HG03108 (cell line): ENCODE measurements at regions not wholly inside any gene's neighbourhood (a gene's known extent, or its start where the extent isn't known, plus 50 kb on each side); places are given as distances from the start of the nearest gene placed in this dataset.

Experiments used
- ATAC-seq: cut with Tn5 transposase; IDR thresholded peaks from one replicate; pipeline ENCODE4 v1.9.1; 2021; ENCODE audit warnings: moderate library complexity; ENCODE audit not compliant: unreplicated experiment

DNA sequence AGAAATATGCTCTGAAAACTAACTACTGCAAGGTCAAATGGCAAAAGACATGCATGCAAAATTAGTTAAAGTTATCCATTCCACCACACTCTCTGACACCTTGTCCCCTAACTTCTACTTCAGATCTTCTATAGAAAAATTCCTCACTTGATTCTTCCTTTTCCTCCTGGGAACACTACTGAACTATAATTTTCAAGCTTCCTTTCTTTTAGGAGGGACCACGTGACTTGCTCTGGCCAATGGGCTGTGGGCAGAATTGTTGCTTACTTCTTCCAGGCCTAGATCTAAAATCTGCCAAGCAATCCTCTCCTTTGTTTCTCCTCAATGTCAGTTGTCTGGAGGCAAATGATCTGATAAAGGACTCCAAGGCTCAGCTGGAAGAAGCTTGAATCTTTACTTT lies 441.0 kb downstream of the CDK5RAP2 start:
- ATAC-seq = no peak

- no peak for ATAC-seq
Measured at GRCh38 chr9:120137186-120137840, 442.7 kb downstream of the CDK5RAP2 start.

DNA sequence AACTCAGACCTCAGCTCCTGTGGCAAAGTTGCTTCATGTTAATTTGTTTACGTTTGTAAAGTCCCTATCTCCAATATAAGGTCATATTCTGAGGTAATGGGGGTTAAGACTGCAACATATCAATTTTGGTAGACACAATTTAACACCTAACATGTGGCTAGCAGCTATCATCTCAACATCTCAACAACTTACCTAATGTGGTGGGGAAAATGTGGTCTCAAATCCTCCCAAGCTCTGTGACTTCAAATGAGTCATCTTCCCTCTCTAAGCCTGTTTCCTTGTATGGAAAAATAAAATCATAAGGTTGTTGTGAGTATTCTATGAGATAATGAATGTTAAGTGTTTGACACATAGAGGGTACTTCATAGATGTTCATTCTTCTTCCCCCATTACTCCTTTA lies 443.3 kb downstream of the CDK5RAP2 start:
- ATAC-seq = no peak

DNA sequence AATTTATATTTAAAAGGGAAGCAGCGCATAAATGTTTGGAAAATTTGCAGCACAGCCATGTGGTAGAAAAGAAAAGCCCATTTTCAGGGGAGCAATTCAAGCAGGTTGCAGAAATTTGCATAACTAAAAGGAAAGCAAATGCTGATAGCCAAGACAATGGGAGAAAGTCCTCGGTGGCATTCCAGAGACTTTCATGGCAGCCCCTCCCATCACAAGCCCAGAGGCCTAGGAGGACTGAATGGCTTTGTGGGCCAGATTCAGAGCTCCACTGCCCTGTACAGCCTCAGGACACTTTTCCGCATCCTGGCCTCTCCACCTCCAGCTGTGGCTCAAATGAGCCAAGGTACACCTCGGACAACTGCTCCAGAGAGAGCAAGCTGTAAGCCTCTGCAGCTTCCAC lies 462.9 kb downstream of the CDK5RAP2 start:
- ATAC-seq = no peak

DNA sequence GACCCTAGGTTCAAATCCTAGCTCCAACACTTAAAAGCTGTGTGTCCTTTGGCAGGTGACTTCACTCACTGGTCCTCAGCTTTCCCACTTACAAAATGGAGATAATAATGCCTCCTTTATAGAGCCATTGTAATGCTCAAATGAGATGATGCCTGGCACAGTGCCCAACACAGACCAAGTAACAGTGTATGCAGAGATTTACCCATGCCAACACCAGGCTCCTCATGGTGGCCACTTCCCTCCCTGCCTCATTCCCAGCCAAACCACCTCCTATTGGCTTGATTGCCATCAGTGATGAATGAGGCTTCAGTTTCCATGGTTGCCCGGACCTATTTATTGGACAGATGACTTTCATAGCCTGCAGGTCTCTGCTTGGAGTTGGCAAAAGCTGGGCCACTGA lies 469.4 kb downstream of the CDK5RAP2 start:
- no peak for ATAC-seq

DNA sequence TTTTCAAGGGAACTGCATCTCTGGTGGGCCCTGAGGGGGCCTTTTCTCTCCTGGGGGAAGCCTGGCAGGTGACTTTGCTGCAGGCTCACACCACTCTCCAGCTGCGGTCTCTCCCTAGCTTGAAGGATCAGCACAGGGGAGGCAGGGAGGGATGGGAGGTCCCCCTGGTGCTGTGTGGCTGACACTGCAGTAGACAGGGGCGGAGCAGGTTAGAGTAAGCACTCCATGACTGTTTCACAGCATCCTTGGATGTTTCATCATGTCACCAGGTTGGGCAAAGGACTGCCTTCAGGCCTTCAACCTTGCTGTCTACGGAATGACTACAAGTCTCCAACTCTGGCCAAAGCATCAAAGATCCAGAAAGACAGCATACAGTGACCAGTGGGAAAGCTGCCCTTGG lies 470.7 kb downstream of the CDK5RAP2 start:
- ATAC-seq = no peak

DNA sequence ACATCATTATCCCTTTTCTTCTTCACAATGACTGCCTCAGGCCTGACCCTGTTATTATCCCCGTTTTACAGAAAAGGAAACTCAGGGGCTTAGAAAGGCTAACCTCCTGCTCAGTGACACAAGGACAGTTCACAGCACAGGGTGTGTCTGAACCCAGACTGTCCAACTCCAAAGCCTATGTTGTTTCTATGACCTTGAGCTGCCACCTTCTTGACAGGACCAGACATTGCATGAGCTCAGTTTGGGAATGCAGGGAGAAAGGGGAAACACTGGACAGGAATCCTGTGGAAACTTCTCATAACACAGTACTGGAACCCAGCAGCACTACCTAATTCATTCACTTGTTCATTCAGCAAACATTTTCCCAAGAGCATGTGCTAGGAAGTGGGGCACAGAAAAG lies 472.8 kb downstream of the CDK5RAP2 start:
- no peak for ATAC-seq

- no peak for ATAC-seq
Measured at GRCh38 chr9:120104771-120105170, 475.2 kb downstream of the CDK5RAP2 start.

- no peak for ATAC-seq
Measured at GRCh38 chr9:120100595-120100994, 479.4 kb downstream of the CDK5RAP2 start.

GRCh38 chr9:120099065-120099464 lies 480.9 kb downstream of the CDK5RAP2 start:
- ATAC-seq = no peak

GRCh38 chr9:120098584-120098983 lies 481.4 kb downstream of the CDK5RAP2 start:
- ATAC-seq = no peak

DNA sequence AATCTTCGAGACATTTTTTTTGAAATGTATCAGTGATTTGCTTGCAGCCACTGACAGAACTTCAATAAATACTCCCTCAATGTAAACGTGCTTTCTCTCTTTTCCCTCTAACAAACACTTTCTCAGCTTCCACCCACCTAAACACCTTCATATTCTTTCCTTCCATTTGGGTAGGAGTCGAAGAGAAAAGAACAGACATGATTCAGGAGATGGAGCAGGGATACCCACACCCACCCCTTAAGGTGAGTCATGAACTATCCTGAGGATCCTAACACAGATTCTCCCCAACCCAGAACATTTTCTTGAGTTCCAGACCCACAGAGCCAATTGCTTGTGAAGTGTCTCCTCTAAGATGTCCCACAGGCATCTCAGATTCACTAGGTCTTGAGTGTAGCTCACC lies 488.8 kb downstream of the CDK5RAP2 start:
- no peak for ATAC-seq

- ATAC-seq = no peak
Measured at GRCh38 chr9:120080849-120081248, 499.1 kb downstream of the CDK5RAP2 start.

- no peak for ATAC-seq
Measured at GRCh38 chr9:120078112-120078511, 501.9 kb downstream of the CDK5RAP2 start.

DNA sequence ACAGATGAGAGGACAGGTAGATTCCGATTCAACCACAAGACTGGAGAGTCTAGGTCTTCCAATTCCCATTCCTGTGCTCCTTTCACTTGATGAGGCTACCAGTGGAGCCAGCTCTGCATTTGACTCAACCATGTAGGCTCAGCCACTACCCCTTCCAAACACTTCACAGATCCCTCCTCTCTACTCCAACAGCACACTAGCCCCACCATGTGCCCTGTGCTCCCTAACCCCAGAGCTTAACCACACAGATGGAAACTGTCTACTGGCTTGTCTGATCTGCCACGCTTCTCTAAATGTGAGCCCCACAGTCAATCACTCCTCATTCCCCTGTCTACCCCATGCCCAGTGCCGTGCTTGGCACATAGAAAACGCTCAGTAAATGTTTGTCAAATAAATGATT lies 508.2 kb downstream of the CDK5RAP2 start:
- no peak for ATAC-seq

- ATAC-seq = no peak
Measured at GRCh38 chr9:120066315-120066714, 513.7 kb downstream of the CDK5RAP2 start.

GRCh38 chr9:120065151-120065550 lies 514.8 kb downstream of the CDK5RAP2 start:
- no peak for ATAC-seq

- ATAC-seq = no peak
Measured at GRCh38 chr9:120045011-120045410, 535.0 kb downstream of the CDK5RAP2 start.

- no peak for ATAC-seq
Measured at GRCh38 chr9:120043448-120043847, 536.5 kb downstream of the CDK5RAP2 start.

GRCh38 chr9:120040896-120041295 lies 539.1 kb downstream of the CDK5RAP2 start:
- no peak for ATAC-seq

DNA sequence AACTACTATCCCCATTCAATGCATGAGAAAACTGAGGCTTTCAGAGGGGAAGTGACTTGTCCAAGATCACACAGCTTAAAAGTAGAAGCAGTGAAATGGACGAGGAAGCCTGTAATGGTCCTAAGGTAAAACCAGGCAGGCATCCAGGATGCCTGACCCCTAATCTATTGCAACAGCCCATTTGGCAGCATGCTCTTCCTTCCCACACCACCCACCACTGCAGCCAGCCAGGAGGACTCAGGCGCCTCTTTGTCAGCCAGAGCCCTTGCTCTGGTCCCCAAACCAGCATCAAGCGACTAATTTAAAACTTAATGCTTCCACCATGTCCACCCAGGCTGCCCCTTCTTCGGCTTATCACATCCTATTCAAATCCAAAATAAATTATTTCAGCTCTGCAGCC lies 541.6 kb downstream of the CDK5RAP2 start:
- no peak for ATAC-seq

- ATAC-seq = no peak
Measured at GRCh38 chr9:120032639-120033038, 547.3 kb downstream of the CDK5RAP2 start.

- no peak for ATAC-seq
Measured at GRCh38 chr9:120030847-120031246, 549.1 kb downstream of the CDK5RAP2 start.
